GM21381 (cell line): ENCODE measurements at regions not wholly inside any gene's neighbourhood (a gene's known extent, or its start where the extent isn't known, plus 50 kb on each side); places are given as distances from the start of the nearest gene placed in this dataset.
"Not testable (repeated sequence)": the region's sequence is repeated elsewhere in the genome, so short reads cannot be mapped to it uniquely, and the experiment has no call there.

ENCODE experiments used
- ATAC-seq: cut with Tn5 transposase; IDR thresholded peaks from one replicate; pipeline ENCODE4 v1.9.1; 2021; ENCODE audit warnings: mild to moderate bottlenecking, moderate library complexity; ENCODE audit not compliant: unreplicated experiment

DNA sequence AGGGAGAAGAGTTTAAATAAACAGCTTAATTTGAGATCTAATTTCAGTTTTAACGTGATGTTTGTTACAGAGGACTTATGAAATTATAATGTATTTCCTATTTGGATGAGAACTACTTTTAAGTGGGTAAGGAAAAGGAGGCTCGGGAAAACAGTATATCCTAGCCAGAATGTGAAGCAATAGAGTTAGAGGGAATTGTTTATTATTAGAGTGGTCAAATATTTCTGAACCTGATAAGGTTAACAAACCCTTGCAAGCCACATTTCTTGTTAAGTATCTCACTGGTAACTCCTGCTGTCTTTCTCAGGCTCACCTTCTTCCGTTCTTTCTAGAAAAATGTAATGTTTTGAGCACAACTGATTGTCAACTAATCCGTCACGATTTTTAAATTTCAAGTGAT lies 335.1 kb upstream of the MBL2 start:
- no peak for ATAC-seq

GRCh38 chr10:53102424-53102823 lies 329.8 kb upstream of the MBL2 start:
- no peak for ATAC-seq

DNA sequence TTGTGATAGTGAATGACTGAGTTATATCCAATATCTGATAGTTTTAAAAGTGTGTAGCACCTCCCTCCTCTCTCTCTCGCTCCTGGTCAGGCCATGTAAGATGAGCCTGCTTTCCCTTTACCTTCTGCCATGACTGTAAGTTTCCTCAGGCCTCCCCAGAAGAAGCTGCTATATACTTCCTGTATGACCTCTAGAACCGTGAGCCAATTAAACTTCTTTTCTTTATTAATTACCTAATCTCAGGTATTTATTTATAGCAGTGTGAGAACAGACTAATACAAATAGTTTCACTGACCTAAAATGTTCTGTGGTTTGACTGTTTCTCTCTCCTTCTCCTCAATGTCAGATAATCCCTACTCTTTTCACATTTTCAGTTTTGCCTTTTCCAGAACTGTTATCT lies 321.3 kb upstream of the MBL2 start:
- ATAC-seq, result no peak

DNA sequence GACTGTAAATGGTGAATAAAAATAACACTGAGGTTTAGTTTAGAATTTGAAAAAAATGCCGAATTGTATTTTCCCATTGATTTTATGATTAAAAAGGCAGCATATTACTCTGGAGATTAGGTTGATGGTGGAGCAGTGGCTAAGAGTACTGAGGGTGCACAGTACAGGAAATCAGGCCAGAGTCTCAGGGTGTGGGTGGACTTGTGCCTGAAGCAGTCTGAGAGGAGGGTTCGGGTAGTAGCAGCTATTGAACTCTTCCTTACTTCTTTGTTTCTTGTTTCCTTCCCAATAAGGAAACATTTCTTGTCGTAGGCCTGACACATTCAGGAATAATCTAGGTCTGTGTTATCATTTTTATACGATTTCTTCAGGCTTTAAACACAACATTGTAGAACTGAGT lies 319.0 kb upstream of the MBL2 start:
- no peak for ATAC-seq

- no peak for ATAC-seq
These were observed 316.4 kb upstream of the MBL2 start for GRCh38 chr10:53088961-53089360.

DNA sequence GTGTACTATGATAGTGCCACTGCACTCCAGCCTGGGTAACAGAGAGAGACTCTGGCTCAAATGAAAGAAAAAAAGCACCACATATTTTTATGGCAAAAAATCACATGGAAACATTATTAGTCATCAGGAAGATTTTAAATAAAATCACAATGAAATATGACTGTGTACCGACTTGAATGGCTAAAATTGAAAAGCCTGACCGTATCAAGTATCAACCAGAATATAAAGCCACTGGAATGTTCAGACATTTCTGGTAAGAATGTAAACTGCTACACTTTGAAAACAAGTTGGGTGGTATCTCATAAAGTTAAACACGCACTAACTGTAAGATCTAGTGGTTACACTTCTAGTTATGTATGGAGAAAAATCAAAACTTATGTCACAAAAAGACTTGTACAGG lies 306.7 kb upstream of the MBL2 start:
- no peak for ATAC-seq

GRCh38 chr10:53076948-53077347 lies 304.4 kb upstream of the MBL2 start:
- ATAC-seq, result no peak

- no peak for ATAC-seq
These were observed 302.9 kb upstream of the MBL2 start for GRCh38 chr10:53075469-53075868.

DNA sequence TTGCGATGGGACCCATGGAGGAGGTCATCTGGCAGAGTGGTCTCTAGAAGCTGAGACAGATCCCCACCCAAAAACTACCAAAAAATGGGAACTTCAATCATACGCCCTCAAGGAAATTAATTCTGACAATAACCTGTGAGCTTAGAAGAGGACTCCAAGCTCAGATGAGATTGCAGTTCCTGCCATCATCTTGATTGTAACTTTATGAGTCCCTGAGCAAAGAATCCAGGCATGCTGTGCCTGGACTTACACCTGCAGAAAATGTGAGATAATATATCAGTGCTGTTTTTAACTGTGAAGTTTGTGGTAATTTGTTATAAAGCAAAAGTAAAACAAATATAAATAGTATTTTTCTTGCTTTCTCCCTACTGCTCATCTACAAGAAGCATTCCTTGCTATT lies 299.6 kb upstream of the MBL2 start:
- ATAC-seq, result no peak

DNA sequence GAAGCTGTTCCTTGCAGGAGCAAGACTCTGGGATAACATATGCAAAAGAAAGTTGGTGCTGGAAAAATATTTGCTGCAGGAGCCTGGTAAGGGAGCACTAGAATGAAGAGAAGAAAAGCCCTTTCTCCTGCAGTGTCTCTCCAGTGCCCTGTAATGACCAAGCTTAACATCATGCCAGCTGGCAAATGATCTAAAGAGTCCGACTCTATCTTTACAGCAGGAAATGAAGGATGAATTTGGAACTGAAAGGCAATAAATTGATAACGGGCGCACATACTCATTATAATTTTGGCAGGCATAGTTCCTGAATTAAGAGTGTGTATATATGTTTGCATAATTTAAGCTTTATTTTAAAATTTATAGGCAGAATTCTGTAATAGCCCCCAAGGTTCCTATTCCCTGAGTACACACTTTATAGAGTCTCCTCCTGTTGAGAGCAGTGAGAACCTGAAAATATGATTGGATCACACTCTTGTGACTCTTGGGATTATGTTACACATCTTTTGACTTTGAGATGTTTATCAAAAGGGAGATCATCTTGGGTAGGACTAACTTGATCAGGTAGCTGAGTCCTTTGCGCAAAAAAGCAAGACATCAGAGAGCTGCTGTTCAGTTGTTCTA lies 299.0 kb upstream of the MBL2 start:
- no peak for ATAC-seq

DNA sequence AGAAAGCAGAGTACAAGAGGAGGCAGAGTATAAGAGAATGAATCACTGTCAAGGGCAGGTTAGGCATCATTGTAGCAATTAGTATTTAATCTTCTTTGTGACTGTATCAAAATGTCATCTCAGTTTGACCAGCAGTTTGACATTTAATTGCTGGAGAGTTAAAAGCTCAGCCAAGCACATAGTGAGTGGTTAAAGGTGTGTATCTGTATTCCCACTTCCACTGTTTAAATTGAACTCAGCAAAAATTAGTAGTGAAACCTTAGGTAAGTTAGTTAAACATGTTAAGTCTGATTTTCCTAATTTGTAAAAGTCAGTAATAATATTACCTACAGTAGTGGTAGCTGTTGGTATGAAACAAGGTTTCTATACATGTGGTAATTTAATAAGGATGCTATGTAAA lies 296.4 kb upstream of the MBL2 start:
- ATAC-seq, result no peak

GRCh38 chr10:53064614-53065013 lies 292.0 kb upstream of the MBL2 start:
- ATAC-seq, result no peak

DNA sequence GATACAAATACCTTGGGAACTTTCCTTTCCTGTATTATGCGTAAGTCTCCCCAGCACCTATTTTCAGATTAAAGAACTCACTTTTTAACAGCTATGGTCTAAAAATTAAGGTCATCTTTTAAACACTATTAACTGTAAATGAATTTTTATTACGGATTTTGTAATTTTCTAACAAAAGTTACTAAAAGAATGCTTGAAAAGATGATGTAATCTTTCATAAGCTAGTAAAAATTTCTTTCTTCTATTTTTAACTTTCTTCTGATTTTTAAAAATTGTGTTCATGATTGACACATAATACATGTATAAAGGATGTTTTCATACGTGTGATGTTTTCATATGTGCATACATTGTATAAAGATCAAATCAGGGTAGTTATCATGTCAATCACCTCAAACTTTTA lies 291.2 kb upstream of the MBL2 start:
- no peak for ATAC-seq

DNA sequence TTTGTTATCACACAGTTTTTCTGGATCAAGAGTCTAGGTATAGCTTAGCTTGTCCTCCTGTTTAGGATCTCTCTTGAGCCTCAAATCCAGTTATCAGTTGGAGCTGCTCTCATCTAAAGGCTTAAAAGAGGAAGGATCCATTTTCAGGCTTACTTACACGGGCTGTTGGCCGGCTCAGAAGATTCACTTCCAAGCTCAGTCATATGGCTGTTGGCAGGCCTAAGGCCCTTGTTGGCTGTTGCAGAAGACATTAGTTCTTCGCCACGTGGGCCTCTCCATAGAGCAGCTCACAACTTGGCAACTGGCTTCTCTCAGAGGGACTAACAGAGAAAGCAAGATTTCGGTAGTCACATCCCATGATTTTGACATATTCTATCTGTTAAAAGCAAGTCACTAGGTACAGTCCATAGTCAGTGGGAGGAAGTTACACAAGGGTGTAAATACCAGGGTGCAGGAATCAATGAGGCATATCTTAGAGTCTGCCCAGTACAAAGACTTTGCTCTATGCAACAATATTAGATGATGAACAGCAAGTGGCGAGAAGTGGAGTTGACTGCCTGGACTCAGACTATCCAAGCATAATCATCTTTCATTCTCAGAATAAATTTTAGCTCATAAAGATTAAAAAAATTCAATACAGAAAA lies 280.1 kb upstream of the MBL2 start:
- no peak for ATAC-seq

DNA sequence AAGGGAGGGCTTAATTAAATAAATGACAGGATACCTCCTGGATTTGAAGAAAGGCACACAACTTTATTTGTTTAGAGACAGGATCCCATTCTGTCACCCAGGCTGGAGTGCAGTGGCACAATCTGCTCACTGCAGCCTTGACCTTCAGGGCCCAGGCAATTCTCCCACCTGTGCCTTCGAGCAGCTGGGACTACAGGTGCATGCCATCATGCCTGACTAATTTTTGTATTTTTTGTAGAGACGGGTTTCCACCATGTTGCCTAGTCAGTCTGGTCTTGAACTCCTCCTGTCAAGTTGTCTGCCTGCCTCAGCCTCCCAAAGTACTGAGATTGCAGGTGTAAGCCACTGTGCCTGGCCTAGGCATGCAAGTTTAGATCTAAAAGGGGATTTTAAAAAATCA lies 272.7 kb upstream of the MBL2 start:
- ATAC-seq, result no peak

GRCh38 chr10:53035823-53036222 lies 263.2 kb upstream of the MBL2 start:
- not testable (repeated sequence) for ATAC-seq

DNA sequence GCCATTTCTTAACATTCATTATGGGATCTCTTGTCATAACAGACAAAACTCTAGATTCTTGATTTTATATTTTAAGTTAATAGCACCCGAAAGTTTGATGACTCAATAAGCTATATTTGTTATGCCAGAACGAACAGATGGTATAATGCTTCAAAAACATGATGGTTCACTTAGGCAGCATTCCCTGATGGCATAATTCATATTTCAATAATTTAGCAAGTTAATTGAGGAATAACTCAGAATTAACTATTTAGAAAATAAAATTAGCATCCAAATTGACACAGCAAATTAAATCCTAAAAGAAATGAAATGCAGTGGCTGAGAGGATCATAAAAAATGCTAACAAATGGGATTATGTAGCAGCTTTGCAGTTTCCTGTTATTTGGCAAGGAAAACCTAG lies 260.8 kb upstream of the MBL2 start:
- no peak for ATAC-seq

- ATAC-seq, result not testable (repeated sequence)
These were observed 257.6 kb upstream of the MBL2 start for GRCh38 chr10:53029872-53030849.

GRCh38 chr10:53029449-53029848 lies 256.9 kb upstream of the MBL2 start:
- no peak for ATAC-seq

GRCh38 chr10:53025765-53026164 lies 253.2 kb upstream of the MBL2 start:
- not testable (repeated sequence) for ATAC-seq

GRCh38 chr10:53025172-53025711 lies 252.7 kb upstream of the MBL2 start:
- ATAC-seq, result no peak

GRCh38 chr10:53023411-53023810 lies 250.8 kb upstream of the MBL2 start:
- no peak for ATAC-seq
